ENCODE measurements at regions not wholly inside any gene's neighbourhood (a gene's known extent, or its start where the extent isn't known, plus 50 kb on each side); places are given as distances from the start of the nearest gene placed in this dataset.

- DNase-seq = no peak
Observed at GRCh38 chrX:30949554-30949953, 60.5 kb upstream of the TAB3 start.

GRCh38 chrX:30948626-30949025, 59.6 kb upstream of the TAB3 start:
- DNase-seq = no peak

- DNase-seq = no peak
Observed at GRCh38 chrX:30948051-30948450, 59.0 kb upstream of the TAB3 start.

GRCh38 chrX:30943984-30944383, 54.9 kb upstream of the TAB3 start:
- no peak for DNase-seq

GRCh38 chrX:30941898-30942297, 52.8 kb upstream of the TAB3 start:
- DNase-seq = no peak

- no peak for DNase-seq
Observed at GRCh38 chrX:30939928-30940327, 50.9 kb upstream of the TAB3 start.
